Esophagus squamous epithelium (tissue), 5 donors: ENCODE measurements at regions not wholly inside any gene's neighbourhood (a gene's known extent, or its start where the extent isn't known, plus 50 kb on each side); places are given as distances from the start of the nearest gene placed in this dataset.

Source experiments
- DNase-seq: peaks from one replicate; lab custom pipeline; 2025; lab: John Stamatoyannopoulos, UW
- H3K27ac ChIP-seq, 4 donors: fragments of 200-600 bp; sonication (generic); one replicate each; pipeline ENCODE4 v1.5.1; 2016 to 2019; ENCODE audit warnings: mild to moderate bottlenecking in 1 of 4
- H3K27me3 ChIP-seq, 4 donors: fragments of 200-600 bp; sonication (generic); 1 replicate in 3 of 4; 2 replicates in 1 of 4; pipeline versions ENCODE4 v1.5.1 to v1.6.0; 2017 to 2021; ENCODE audit warnings: antibody characterized with exemption in 1 of 4
- H3K36me3 ChIP-seq, 3 donors: fragments of 200-600 bp; sonication (generic); one replicate each; pipeline ENCODE4 v1.5.1; 2016 to 2019
- H3K4me1 ChIP-seq, 3 donors: fragments of 200-600 bp; sonication (generic); one replicate each; pipeline ENCODE4 v1.5.1; 2017 to 2019
- H3K4me3 ChIP-seq, 4 donors: fragments of 200-600 bp; sonication (generic); 1 replicate in 3 of 4; 2 replicates in 1 of 4; pipeline ENCODE4 v1.5.1; 2016 to 2019; ENCODE audit warnings: mild to moderate bottlenecking in 2 of 4, moderate library complexity in 1 of 4
- H3K9me3 ChIP-seq, 3 donors: fragments of 200-600 bp; sonication (generic); one replicate each; pipeline ENCODE4 v1.5.1; 2016 to 2019
- POLR2A ChIP-seq, 4 donors: fragments of 450-650 bp; IDR thresholded peaks; one replicate each; pipeline ENCODE4 v1.6.1; 2017; ENCODE audit warnings: antibody characterized with exemption in 4 of 4, mild to moderate bottlenecking in 4 of 4, moderate library complexity in 3 of 4
- WGBS, 2 donors: methylation state at CpG; one replicate each; pipeline ENCODE4 v1.1.5; 2018; 5-methylcytosine and 5-hydroxymethylcytosine counted together
- intact Hi-C: fragments of 100-400 bp; cut with DNase I; formaldehyde crosslinking; loops from one replicate; pipeline ENCODE4 v1.15.0; 2022
- TF ChIP-seq, protein P1 (sequence below), 6 experiments: fragments of 450-650 bp in 4 of 6; fragments of 200-600 bp in 2 of 6; sonication (generic) in 2 of 6; IDR thresholded peaks; one replicate each; pipeline ENCODE4 v1.5.1; 2016 to 2019; ENCODE audit warnings: antibody characterized with exemption in 6 of 6, mild to moderate bottlenecking in 4 of 6, moderate library complexity in 4 of 6
- donor health status: DM: yes; HTN: yes; CAD: no.

DNA sequence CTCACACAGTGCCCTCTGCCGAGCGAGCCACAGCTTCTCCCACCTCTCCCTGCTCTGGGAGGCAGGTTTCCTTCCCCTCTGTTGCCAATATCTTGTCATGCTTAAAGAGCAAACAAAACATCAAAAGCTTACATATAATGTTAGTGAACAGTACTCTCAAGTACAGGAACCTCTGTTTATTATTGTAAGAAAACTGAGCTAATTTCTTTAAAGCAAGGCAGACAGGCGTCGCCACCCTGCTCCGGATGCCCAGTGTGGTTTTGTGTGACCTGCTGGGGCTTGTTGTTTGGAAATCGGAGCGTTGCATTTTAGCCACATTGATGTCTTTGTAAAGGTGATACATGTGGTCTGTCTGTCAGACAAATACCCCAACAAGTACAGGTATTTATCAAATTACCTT, 401.4 kb upstream of the IRX1 start:
- H3K27me3 ChIP-seq, result peaks cover 0 to 72% (median 0%) of the 10 kb centered on the region in 4 donors
- H3K36me3 ChIP-seq, result no peaks in the 10 kb centered on the region
- no peak overlapping the region for H3K4me3 ChIP-seq
- intact Hi-C loops, result no loop called here
- DNase-seq, result no peak
- no peak overlapping the region for H3K27ac ChIP-seq
- no peak for TF ChIP-seq POLR2A (IDR thresholded peaks at IDR 0.05)
- TF ChIP-seq, protein P1, sequence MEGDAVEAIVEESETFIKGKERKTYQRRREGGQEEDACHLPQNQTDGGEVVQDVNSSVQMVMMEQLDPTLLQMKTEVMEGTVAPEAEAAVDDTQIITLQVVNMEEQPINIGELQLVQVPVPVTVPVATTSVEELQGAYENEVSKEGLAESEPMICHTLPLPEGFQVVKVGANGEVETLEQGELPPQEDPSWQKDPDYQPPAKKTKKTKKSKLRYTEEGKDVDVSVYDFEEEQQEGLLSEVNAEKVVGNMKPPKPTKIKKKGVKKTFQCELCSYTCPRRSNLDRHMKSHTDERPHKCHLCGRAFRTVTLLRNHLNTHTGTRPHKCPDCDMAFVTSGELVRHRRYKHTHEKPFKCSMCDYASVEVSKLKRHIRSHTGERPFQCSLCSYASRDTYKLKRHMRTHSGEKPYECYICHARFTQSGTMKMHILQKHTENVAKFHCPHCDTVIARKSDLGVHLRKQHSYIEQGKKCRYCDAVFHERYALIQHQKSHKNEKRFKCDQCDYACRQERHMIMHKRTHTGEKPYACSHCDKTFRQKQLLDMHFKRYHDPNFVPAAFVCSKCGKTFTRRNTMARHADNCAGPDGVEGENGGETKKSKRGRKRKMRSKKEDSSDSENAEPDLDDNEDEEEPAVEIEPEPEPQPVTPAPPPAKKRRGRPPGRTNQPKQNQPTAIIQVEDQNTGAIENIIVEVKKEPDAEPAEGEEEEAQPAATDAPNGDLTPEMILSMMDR (IDR thresholded peaks at IDR 0.05), result no peak
- WGBS, 2 donors, result 8 to 32% methylated on average over 4 to 5 of the region's 7 CpGs
- H3K9me3 ChIP-seq, result no peaks in the 10 kb centered on the region
- peaks cover 0 to 12% (median 6%) of the 10 kb centered on the region in 3 donors for H3K4me1 ChIP-seq

DNA sequence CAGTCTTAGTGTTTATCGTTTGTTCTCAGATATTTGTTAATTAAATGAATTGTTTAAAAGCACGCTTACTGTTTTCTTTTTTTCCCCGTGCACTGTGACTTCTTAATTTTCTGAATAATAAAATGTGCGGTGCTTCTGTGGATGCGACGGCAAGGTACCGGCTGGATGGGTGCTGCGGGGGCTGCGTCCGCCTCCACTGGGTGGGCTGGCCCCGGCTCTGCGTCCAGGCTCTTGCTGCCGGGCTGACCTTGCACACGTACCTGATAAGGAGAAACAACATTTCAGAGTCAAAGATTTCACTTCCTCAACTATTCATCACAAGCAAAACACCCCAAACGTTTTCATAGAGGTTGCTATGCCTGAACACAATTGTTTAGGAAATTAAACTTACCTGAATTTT, 404.0 kb upstream of the IRX1 start:
- no peaks in the 10 kb centered on the region for H3K36me3 ChIP-seq
- no peak for DNase-seq
- no peak for TF ChIP-seq POLR2A (IDR thresholded peaks at IDR 0.05)
- TF ChIP-seq, protein P1 (IDR thresholded peaks at IDR 0.05), result no peak
- peaks cover 0 to 7% (median 0%) of the 10 kb centered on the region in 3 donors for H3K4me1 ChIP-seq
- no peak overlapping the region for H3K4me3 ChIP-seq
- H3K27ac ChIP-seq, result no peak overlapping the region
- H3K27me3 ChIP-seq, result peaks cover 0 to 62% (median 0%) of the 10 kb centered on the region in 4 donors
- WGBS, 2 donors, result 76 to 84% methylated on average over 15 of the region's 15 CpGs
- no peaks in the 10 kb centered on the region for H3K9me3 ChIP-seq
- intact Hi-C loops, result no loop called here

DNA sequence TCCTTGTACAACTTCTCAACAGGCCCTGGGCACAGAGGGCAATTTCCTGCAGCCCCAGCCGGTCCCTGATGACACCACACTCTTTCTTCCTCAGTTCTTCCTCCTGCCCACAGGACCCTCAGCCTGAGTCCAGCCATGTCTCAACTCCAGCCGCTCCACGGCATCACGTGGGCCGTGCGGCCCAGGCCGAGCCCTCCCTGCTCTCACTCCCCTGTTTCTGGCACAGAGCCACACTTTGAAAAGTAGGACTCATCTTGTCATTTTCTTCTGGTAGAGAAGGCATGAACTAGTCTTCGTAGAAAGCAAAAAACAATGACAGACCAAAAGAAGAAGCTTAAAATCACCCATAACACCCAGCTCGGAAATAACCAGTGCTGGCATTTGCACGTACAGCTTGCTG, 404.7 kb upstream of the IRX1 start:
- peaks cover 0 to 58% (median 0%) of the 10 kb centered on the region in 4 donors for H3K27me3 ChIP-seq
- H3K9me3 ChIP-seq, result no peaks in the 10 kb centered on the region
- intact Hi-C loops, result no loop called here
- H3K27ac ChIP-seq, result no peak overlapping the region
- no peaks in the 10 kb centered on the region for H3K36me3 ChIP-seq
- no peak overlapping the region for H3K4me3 ChIP-seq
- no peak for DNase-seq
- TF ChIP-seq, protein P1 (IDR thresholded peaks at IDR 0.05), result no peak
- no peak for TF ChIP-seq POLR2A (IDR thresholded peaks at IDR 0.05)
- WGBS, 2 donors, result 78 to 93% methylated on average over 5 to 8 of the region's 10 CpGs
- peaks cover 0 to 7% (median 0%) of the 10 kb centered on the region in 3 donors for H3K4me1 ChIP-seq

DNA sequence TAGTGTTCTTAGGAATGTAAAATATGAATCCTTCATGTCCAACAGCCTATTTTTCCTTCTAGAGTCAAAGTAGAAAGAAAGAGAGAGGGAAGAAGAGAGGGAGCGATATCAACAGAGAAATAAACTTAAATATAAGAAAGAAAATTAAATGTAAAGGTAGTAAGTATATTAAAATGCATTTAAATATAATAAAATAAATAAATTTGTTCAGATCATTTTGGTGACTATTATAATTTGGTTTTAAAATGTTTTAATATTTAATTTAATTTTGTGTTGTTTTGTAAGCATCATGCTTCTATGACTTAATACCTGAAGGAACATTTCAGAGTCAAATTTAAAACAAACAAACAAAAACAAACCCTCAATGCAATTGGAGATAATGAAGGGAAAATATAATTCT, 405.2 kb upstream of the IRX1 start:
- no peak for DNase-seq
- H3K4me3 ChIP-seq, result no peak overlapping the region
- no peaks in the 10 kb centered on the region for H3K9me3 ChIP-seq
- no peaks in the 10 kb centered on the region for H3K36me3 ChIP-seq
- intact Hi-C loops, result no loop called here
- TF ChIP-seq POLR2A (IDR thresholded peaks at IDR 0.05), result no peak
- no peak overlapping the region for H3K27ac ChIP-seq
- WGBS, 2 donors, result 0 to 60% methylated on average over 1 of the region's 1 CpG
- H3K27me3 ChIP-seq, result peaks cover 0 to 61% (median 0%) of the 10 kb centered on the region in 4 donors
- peaks cover 0 to 7% (median 0%) of the 10 kb centered on the region in 3 donors for H3K4me1 ChIP-seq

DNA sequence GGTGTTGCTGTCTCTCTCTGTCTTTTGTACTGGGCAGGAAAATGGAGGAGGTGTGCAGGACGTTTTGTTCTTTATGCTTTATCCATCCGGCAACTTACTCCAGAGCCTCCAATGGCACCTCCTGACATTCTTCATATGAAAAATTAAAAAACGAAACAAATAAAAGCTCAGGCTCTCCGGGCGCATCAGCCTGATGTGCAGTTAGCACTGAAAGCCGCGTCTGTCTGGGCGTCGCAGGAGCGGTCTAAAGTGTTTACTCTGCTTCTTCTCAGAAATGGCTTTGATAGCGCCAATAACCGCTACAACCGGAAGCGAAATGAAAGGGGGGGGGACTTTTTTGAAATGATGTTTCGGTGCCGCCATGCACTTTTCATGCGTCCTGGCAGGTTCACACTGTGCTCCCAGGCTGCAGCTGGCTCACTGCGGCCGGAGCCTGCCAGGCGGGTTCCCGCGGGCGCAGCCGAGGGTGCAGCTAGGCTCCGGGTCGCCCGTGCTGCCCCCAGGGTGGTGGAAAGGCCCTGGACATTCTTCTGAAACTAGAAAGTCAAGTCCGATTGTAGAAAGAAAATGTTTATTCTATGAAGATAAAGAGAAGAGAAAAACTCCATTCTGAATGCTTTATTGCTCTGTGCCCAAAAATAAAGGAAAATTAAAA, 407.7 kb upstream of the IRX1 start:
- Histone ChIP-seq H3K36me3 (no peaks in the 10 kb centered on the region), H3K27me3 (peaks cover 0 to 53% (median 0%) of the 10 kb centered on the region in 4 donors), H3K4me1 (no peaks in the 10 kb centered on the region), H3K9me3 (no peaks in the 10 kb centered on the region), H3K27ac (no peak overlapping the region), H3K4me3 (no peak overlapping the region)
- no peak for DNase-seq
- TF ChIP-seq, protein P1 (IDR thresholded peaks at IDR 0.05), result no peak
- no peak for TF ChIP-seq POLR2A (IDR thresholded peaks at IDR 0.05)
- WGBS, 2 donors, result 60 to 76% methylated on average over 18 to 23 of the region's 28 CpGs
- intact Hi-C loops, result no loop called here
